GM04504 (cell line): ENCODE measurements at regions not wholly inside any gene's neighbourhood (a gene's known extent, or its start where the extent isn't known, plus 50 kb on each side); places are given as distances from the start of the nearest gene placed in this dataset.

Experiments used
- DNase-seq: peaks from one replicate; pipeline ENCODE4 v3.0.0-alpha.2; 2012; ENCODE audit warnings: low read depth

- no peak for DNase-seq
These were observed 59.5 kb downstream of the ZIC5 start for GRCh38 chr13:99911965-99912566.

- DNase-seq, result no peak
These were observed 60.2 kb downstream of the ZIC5 start for GRCh38 chr13:99911069-99911964.

GRCh38 chr13:99909836-99910619 lies 61.5 kb downstream of the ZIC5 start:
- no peak for DNase-seq

- DNase-seq, result no peak
These were observed 62.3 kb downstream of the ZIC5 start for GRCh38 chr13:99909097-99909835.

GRCh38 chr13:99908140-99908803 lies 63.3 kb downstream of the ZIC5 start:
- no peak for DNase-seq

GRCh38 chr13:99907627-99908026 lies 63.9 kb downstream of the ZIC5 start:
- DNase-seq, result no peak

GRCh38 chr13:99907038-99907437 lies 64.5 kb downstream of the ZIC5 start:
- no peak for DNase-seq

GRCh38 chr13:99905814-99906213 lies 65.8 kb downstream of the ZIC5 start:
- DNase-seq, result no peak

GRCh38 chr13:99905224-99905623 lies 66.3 kb downstream of the ZIC5 start:
- no peak for DNase-seq

GRCh38 chr13:99903140-99903539 lies 68.4 kb downstream of the ZIC5 start:
- no peak for DNase-seq

GRCh38 chr13:99902657-99903056 lies 68.9 kb downstream of the ZIC5 start:
- no peak for DNase-seq

GRCh38 chr13:99900960-99901359 lies 70.6 kb downstream of the ZIC5 start:
- DNase-seq, result no peak

- DNase-seq, result no peak
These were observed 73.1 kb downstream of the ZIC5 start for GRCh38 chr13:99898421-99898820.

GRCh38 chr13:99897076-99897440 lies 74.5 kb downstream of the ZIC5 start:
- no peak for DNase-seq

GRCh38 chr13:99896369-99897075 lies 75.0 kb downstream of the ZIC5 start:
- no peak for DNase-seq

GRCh38 chr13:99895444-99896368 lies 75.9 kb downstream of the ZIC5 start:
- no peak for DNase-seq

- DNase-seq, result no peak
These were observed 76.6 kb downstream of the ZIC5 start for GRCh38 chr13:99894840-99895443.

- no peak for DNase-seq
These were observed 77.3 kb downstream of the ZIC5 start for GRCh38 chr13:99894105-99894839.

GRCh38 chr13:99893567-99893966 lies 78.0 kb downstream of the ZIC5 start:
- DNase-seq, result no peak
